Stimulated activated memory B cell treated with anti-CD40 and anti-IgM and Interleukin-4, amounts not matched to agents 10 μg/mL and 1 μg/mL and 100 μg/mL, for 72 hours (primary cell): ENCODE measurements at regions not wholly inside any gene's neighbourhood (a gene's known extent, or its start where the extent isn't known, plus 50 kb on each side); places are given as distances from the start of the nearest gene placed in this dataset.

Source experiments
- ATAC-seq: fragments of 150-1000 bp; cut with Tn5 transposase; 2 replicates; pipeline ENCODE4 v1.10.0; 2021
- H3K27ac Mint-ChIP-seq: one replicate; pipeline ENCODE4 v1.8.0; 2022; ENCODE audit warnings: mild to moderate bottlenecking, mixed read lengths
- H3K27me3 Mint-ChIP-seq: one replicate; pipeline ENCODE4 v1.8.0; 2022; ENCODE audit warnings: mixed read lengths
- H3K36me3 Mint-ChIP-seq: one replicate; pipeline ENCODE4 v1.8.0; 2022; ENCODE audit warnings: mixed read lengths
- H3K4me1 Mint-ChIP-seq: one replicate; pipeline ENCODE4 v1.8.0; 2022; ENCODE audit warnings: mixed read lengths
- H3K4me3 Mint-ChIP-seq: one replicate; pipeline ENCODE4 v1.8.0; 2022; ENCODE audit warnings: mild to moderate bottlenecking, moderate library complexity, mixed read lengths
- H3K9me3 Mint-ChIP-seq: one replicate; pipeline ENCODE4 v1.8.0; 2022; ENCODE audit warnings: mixed read lengths

- Mint-ChIP-seq H3K4me1 (peaks cover 68% of the 10 kb centered on the region), H3K4me3 (no peak overlapping the region), H3K27ac (peak overlapping the region; percentile 89), H3K27me3 (no peaks in the 10 kb centered on the region), H3K36me3 (peaks cover 13% of the 10 kb centered on the region), H3K9me3 (peaks cover 12% of the 10 kb centered on the region)
- no peak for ATAC-seq
These were observed 64.9 kb upstream of the CPEB4 start for GRCh38 chr5:173823274-173823644.

DNA sequence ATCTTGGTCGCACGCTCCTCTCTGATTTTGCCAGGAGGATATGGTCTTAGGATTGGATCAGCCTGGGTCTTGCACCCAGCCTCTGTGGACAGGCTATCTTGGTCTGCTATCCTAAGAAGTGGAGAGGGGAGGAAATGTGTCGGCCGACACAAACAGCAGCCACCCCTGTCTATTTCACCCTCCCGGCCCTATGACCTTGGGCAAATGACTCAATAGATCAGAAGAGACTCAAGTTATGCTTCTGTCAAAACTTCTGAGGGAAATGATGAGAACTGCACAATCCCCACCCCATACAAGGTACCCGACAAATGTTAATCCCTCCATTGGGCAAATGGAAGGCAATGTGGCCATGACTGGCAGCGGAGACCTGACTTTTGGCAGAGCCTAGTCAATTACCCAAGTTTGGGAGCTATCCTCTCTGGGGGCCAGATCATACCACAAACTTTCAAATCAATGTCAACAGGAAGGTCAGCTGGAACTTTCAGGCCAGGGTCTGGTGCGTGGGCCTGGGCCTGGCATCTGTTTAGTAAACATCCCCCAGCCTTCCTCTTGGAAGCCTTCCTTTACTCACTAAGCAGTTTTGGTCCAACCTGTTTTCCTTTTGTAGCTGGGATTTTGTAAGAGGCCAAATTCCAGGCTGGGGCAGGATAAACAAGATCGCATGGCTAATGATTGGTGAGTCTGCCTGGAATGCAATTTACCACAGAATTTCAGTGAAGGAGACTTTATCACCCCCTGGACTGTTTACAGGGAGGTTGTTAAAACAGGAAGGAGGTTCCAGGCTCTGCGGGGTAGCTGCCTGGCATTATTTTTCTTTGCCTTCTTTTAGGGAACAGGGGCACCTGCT, 64.2 kb upstream of the CPEB4 start:
- Mint-ChIP-seq H3K36me3 (peaks cover 12% of the 10 kb centered on the region), H3K4me1 (peaks cover 65% of the 10 kb centered on the region), H3K27me3 (no peaks in the 10 kb centered on the region), H3K4me3 (no peak overlapping the region), H3K27ac (peak overlapping the region; percentile 89), H3K9me3 (peaks cover 12% of the 10 kb centered on the region)
- no peak for ATAC-seq

- no peaks in the 10 kb centered on the region for H3K27me3 Mint-ChIP-seq
- H3K4me3 Mint-ChIP-seq: no peak overlapping the region
- peaks cover 67% of the 10 kb centered on the region for H3K4me1 Mint-ChIP-seq
- peaks cover 6% of the 10 kb centered on the region for H3K36me3 Mint-ChIP-seq
- H3K9me3 Mint-ChIP-seq: peaks cover 12% of the 10 kb centered on the region
- no peak for ATAC-seq
- peak overlapping the region; percentile 89 for H3K27ac Mint-ChIP-seq
These were observed 62.8 kb upstream of the CPEB4 start for GRCh38 chr5:173825215-173825865.

GRCh38 chr5:173826086-173826427, 62.1 kb upstream of the CPEB4 start:
- Mint-ChIP-seq H3K27me3 (no peaks in the 10 kb centered on the region), H3K4me3 (no peak overlapping the region), H3K27ac (no peak overlapping the region), H3K4me1 (peaks cover 67% of the 10 kb centered on the region), H3K9me3 (peaks cover 12% of the 10 kb centered on the region), H3K36me3 (peaks cover 6% of the 10 kb centered on the region)
- ATAC-seq: no peak

DNA sequence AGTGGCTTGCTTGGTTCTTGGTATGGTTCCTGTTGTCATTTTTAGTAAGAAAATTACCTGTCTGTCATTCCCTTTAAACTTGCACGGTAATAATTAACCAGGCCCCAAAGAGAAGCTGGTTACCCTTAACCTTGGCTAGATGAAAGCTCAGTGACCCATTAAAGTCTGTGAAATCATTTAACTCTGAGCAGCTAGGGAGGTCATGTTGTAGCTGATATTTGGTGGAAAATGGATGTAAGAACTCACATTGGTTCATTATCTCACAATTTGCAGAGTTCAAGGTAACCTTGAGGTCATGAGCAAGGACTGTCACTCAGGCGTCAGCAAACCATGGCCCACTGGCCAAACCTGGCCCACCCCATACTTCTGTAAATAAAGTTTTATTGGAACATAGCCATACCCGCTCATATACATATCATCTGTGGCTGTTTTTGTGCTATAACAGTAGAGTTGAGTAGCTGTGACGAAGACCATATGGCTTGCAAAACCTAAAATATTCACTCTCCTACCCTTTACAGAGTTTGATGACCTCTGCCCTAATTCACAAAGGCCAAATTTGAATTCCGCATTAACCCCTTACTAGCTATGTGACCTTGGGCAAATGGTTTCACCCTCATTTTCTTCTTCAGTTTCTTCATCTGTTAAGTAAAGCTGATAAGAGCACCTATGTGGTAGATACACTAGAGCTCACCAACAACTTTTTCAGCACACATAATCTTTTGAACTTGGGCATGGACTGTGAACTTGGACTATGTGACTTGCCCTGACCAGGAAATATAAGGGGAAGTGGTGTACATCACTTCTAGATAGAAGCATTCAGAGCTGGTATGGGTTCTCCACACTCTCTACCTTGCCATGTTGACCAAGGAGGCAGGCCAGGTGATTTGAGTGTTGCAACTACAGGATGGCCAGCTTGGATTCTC, 61.5 kb upstream of the CPEB4 start:
- H3K4me3 Mint-ChIP-seq: no peak overlapping the region
- ATAC-seq: no peak
- no peak overlapping the region for H3K27ac Mint-ChIP-seq
- peaks cover 6% of the 10 kb centered on the region for H3K36me3 Mint-ChIP-seq
- peaks cover 67% of the 10 kb centered on the region for H3K4me1 Mint-ChIP-seq
- peaks cover 12% of the 10 kb centered on the region for H3K9me3 Mint-ChIP-seq
- no peaks in the 10 kb centered on the region for H3K27me3 Mint-ChIP-seq

GRCh38 chr5:173828952-173829351, 59.2 kb upstream of the CPEB4 start:
- Mint-ChIP-seq H3K4me1 (peaks cover 69% of the 10 kb centered on the region), H3K27ac (peak overlapping the region; percentile 46), H3K9me3 (peaks cover 12% of the 10 kb centered on the region), H3K36me3 (peaks cover 6% of the 10 kb centered on the region), H3K27me3 (no peaks in the 10 kb centered on the region), H3K4me3 (no peak overlapping the region)
- ATAC-seq: no peak

DNA sequence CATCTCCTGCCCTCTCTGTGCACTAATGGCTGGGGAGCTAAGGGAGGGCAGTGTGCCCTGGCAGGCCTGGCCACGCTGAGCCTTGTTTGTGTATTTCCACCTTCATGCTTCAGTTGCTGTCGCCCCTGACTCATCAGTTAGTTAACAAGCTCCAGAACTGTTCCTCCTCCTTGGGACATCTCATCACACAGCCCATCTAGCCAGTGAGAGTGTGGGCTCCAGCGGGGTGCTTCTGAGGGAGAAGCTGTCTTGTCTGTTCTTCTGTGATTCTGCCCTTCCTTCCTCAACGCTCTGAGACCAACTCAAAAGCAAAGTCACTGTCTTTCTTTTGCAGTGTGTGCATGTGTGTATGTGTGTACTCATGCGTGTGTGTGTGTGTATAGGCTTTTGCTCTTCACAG, 58.3 kb upstream of the CPEB4 start:
- Mint-ChIP-seq H3K27ac (peak overlapping the region; percentile 46), H3K4me1 (peaks cover 64% of the 10 kb centered on the region), H3K4me3 (no peak overlapping the region), H3K36me3 (peaks cover 6% of the 10 kb centered on the region), H3K27me3 (no peaks in the 10 kb centered on the region), H3K9me3 (peaks cover 12% of the 10 kb centered on the region)
- peak; percentile 66 for ATAC-seq

DNA sequence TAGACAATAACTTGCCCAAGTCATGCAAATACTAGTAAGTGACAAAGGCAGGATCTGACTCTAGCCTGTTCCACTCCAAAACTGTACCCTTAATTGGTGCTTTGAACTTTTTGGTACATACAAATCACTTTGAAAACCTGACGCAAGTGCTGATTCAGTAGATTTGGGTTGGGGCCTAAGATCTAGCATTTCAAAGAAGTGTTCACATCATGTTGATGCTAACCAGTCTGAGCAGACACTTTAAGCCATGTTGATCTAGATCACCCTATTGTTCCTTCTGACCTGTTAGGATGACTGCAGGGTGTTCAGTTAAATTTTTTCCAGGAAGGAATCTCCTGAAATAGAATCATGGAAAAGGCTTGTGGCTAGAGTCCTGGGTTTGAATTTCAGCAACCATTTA, 57.7 kb upstream of the CPEB4 start:
- Mint-ChIP-seq H3K4me3 (no peak overlapping the region), H3K36me3 (peaks cover 6% of the 10 kb centered on the region), H3K4me1 (peaks cover 64% of the 10 kb centered on the region), H3K27me3 (no peaks in the 10 kb centered on the region), H3K9me3 (peaks cover 12% of the 10 kb centered on the region), H3K27ac (no peak overlapping the region)
- ATAC-seq: no peak

- H3K27me3 Mint-ChIP-seq: no peaks in the 10 kb centered on the region
- H3K36me3 Mint-ChIP-seq: peaks cover 6% of the 10 kb centered on the region
- H3K4me3 Mint-ChIP-seq: no peak overlapping the region
- H3K4me1 Mint-ChIP-seq: peaks cover 67% of the 10 kb centered on the region
- H3K27ac Mint-ChIP-seq: no peak overlapping the region
- H3K9me3 Mint-ChIP-seq: peaks cover 12% of the 10 kb centered on the region
- no peak for ATAC-seq
These were observed 56.8 kb upstream of the CPEB4 start for GRCh38 chr5:173831196-173831914.

DNA sequence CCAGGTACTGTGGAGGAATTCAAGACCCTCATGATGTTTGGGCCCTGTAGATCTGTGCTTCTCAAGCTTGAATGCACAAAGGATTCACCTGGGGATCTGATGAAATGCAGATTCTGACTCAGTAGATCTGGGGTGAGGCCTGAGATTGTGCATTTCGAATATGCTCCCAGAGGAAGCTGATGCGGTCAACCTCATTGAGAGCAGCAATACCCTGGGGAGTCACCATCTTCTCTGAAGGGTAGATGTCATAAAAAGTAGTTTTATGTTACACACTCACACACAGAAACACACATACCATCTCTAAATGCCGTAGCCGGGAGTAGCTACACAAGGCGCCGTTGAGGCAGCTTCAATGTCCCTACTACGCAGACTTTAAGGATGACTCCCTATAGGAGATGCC, 55.8 kb upstream of the CPEB4 start:
- peak; percentile 86 for ATAC-seq
- Mint-ChIP-seq H3K4me1 (peaks cover 63% of the 10 kb centered on the region), H3K36me3 (peaks cover 6% of the 10 kb centered on the region), H3K4me3 (peak overlapping the region; percentile 71), H3K27me3 (no peaks in the 10 kb centered on the region), H3K27ac (peak overlapping the region; percentile 64), H3K9me3 (peaks cover 9% of the 10 kb centered on the region)

GRCh38 chr5:173833196-173833985, 54.8 kb upstream of the CPEB4 start:
- H3K27me3 Mint-ChIP-seq: no peaks in the 10 kb centered on the region
- no peaks in the 10 kb centered on the region for H3K36me3 Mint-ChIP-seq
- no peak overlapping the region for H3K4me3 Mint-ChIP-seq
- no peaks in the 10 kb centered on the region for H3K9me3 Mint-ChIP-seq
- peak overlapping the region; percentile 64 for H3K27ac Mint-ChIP-seq
- H3K4me1 Mint-ChIP-seq: peaks cover 63% of the 10 kb centered on the region
- peak; percentile 39 for ATAC-seq

DNA sequence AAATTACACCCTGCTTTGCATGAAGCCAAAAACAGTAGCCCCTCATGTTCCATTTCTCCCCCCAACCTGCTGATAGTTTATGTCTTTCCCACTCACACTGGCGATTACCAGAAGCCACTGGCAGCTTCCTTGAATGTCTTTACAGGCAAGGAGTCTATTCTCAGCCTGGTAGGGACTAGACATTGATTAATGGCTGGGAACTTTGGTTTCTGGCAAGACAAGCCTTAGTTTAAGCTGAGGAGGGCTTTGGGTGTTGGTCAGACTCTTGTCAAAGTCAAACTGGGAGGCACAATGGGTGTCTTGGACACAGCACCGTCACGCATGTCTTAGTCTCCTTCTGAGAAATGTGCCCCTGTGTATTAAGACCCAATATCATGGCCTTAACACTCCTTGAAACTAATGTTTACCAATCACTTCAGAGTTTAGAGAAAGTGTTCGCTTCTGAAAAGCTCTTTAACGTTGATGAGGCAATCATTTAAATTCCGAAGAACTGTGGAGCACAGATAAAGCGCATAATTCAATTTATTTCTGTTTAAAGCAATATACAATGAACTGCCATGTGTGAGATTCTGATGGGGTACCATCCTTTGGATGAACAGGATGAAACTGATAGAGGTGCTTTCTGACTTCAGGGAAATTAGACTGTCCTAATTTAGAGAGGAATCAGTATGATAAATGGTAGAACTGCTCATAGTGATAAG, 53.9 kb upstream of the CPEB4 start:
- Mint-ChIP-seq H3K36me3 (no peaks in the 10 kb centered on the region), H3K27me3 (no peaks in the 10 kb centered on the region), H3K4me3 (no peak overlapping the region), H3K9me3 (no peaks in the 10 kb centered on the region), H3K27ac (no peak overlapping the region), H3K4me1 (peaks cover 62% of the 10 kb centered on the region)
- no peak for ATAC-seq

DNA sequence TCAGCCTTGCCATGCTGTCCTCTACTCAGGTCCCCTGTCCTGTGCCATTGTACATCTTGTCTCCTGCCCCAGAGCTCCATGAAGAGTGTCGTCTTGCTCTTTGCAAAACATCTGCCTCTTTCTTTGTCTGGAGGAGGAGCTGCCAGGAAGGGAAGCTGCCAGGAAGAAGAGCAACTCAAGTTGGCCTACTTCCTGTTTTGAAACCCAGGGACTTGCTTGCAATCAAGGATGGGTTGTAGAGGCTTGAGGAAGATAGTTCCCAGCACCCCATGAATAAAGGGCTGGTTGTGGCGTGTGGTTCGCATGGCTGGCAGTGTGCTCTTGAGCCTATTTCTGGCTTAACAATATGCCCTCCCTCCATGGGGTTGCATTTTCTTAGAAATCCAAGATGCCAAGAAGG, 53.0 kb upstream of the CPEB4 start:
- H3K9me3 Mint-ChIP-seq: no peaks in the 10 kb centered on the region
- H3K27ac Mint-ChIP-seq: no peak overlapping the region
- ATAC-seq: no peak
- H3K4me1 Mint-ChIP-seq: peaks cover 53% of the 10 kb centered on the region
- H3K4me3 Mint-ChIP-seq: no peak overlapping the region
- no peaks in the 10 kb centered on the region for H3K27me3 Mint-ChIP-seq
- H3K36me3 Mint-ChIP-seq: no peaks in the 10 kb centered on the region

DNA sequence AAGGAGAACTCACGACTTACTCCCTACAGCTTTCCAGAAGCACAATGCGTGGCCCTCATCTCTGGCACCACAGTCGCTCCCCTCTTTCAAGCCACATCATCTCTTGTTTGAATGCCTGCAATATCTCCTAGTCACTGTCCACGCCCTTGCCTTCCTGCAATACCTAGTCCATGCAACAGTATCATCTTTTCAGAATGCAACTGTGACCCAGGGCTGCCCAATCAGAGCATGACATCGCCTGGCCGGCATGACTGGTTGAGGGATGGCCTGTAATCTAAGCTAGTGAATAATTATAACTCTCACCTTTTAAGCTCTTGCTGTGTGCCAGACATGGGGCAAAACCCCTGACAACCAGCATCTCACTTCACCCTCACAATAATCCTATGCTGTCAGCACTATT, 52.5 kb upstream of the CPEB4 start:
- Mint-ChIP-seq H3K4me1 (peaks cover 48% of the 10 kb centered on the region), H3K36me3 (no peaks in the 10 kb centered on the region), H3K4me3 (no peak overlapping the region), H3K27ac (no peak overlapping the region), H3K9me3 (no peaks in the 10 kb centered on the region), H3K27me3 (no peaks in the 10 kb centered on the region)
- no peak for ATAC-seq
